Mucosa of descending colon (tissue), 3 donors: ENCODE measurements at regions not wholly inside any gene's neighbourhood (a gene's known extent, or its start where the extent isn't known, plus 50 kb on each side); places are given as distances from the start of the nearest gene placed in this dataset.
A peak's percentile ranks its signal among the peaks of the same experiment; 100 is the strongest.

Source experiments
- ATAC-seq: fragments of 200-7000 bp; cut with Tn5 transposase; one replicate; pipeline ENCODE4 v1.9.1; 2020; ENCODE audit warnings: mild to moderate bottlenecking, moderate library complexity
- DNase-seq, 3 donors: peaks; one replicate each; pipeline ENCODE4 v3.0.0-alpha.2; 2020
- H3K36me3 ChIP-seq: fragments of 200-600 bp; one replicate; pipeline ENCODE4 v1.8.0; 2021; ENCODE audit warnings: low read depth, mild to moderate bottlenecking
- H3K4me1 ChIP-seq: fragments of 200-600 bp; one replicate; pipeline ENCODE4 v1.8.0; 2021; ENCODE audit warnings: low read depth, mild to moderate bottlenecking
- H3K4me3 ChIP-seq: fragments of 200-600 bp; one replicate; pipeline ENCODE4 v1.8.0; 2021; ENCODE audit warnings: mild to moderate bottlenecking
- H3K9me3 ChIP-seq: fragments of 200-600 bp; one replicate; pipeline ENCODE4 v1.8.0; 2021; ENCODE audit warnings: mild to moderate bottlenecking
- intact Hi-C, 2 donors: fragments of 100-400 bp; cut with DNase I in 1 of 2; cut with micrococcal nuclease in 1 of 2; formaldehyde crosslinking; loops; one replicate each; pipeline versions ENCODE4 v1.11.0 to v1.11.1; 2022; cut with DNase I, micrococcal nuclease
- TF ChIP-seq, protein P1 (sequence below): fragments of 200-600 bp; IDR thresholded peaks from one replicate; pipeline ENCODE4 v1.8.0; 2022; ENCODE audit warnings: antibody characterized with exemption, mild to moderate bottlenecking
- donor health status: DM: no; HTN: no; CAD: no; lungs with moderate emphysema.
- donor health status: DM: no; HTN: no; CAD: no.
- donor health status: DM: no; HTN: yes; CAD: no.

DNA sequence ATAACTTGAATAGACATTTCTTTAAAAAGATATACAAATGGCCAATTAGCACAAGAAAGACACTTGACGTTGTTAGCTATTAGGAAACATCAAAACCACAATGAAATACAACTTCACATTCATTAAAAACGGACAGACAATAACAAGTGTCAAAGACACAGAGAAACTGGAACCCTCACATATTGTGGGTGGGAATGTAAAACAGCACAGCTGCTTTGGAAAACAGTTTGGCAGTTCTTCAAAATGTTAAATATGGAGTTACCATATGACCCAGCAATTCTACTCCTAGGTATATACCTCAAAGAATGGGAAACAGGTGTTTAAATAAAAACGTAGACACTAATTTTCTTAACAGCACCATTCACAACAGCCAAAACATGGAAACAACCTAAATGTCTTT lies 100.5 kb upstream of the SLC22A23 start:
- DNase-seq (no peak), ATAC-seq (no peak)
- Histone ChIP-seq H3K9me3 (no peaks in the 10 kb centered on the region), H3K4me3 (no peak overlapping the region), H3K4me1 (no peaks in the 10 kb centered on the region), H3K36me3 (no peaks in the 10 kb centered on the region)
- intact Hi-C loops: no loop called here
- TF ChIP-seq, protein P1, sequence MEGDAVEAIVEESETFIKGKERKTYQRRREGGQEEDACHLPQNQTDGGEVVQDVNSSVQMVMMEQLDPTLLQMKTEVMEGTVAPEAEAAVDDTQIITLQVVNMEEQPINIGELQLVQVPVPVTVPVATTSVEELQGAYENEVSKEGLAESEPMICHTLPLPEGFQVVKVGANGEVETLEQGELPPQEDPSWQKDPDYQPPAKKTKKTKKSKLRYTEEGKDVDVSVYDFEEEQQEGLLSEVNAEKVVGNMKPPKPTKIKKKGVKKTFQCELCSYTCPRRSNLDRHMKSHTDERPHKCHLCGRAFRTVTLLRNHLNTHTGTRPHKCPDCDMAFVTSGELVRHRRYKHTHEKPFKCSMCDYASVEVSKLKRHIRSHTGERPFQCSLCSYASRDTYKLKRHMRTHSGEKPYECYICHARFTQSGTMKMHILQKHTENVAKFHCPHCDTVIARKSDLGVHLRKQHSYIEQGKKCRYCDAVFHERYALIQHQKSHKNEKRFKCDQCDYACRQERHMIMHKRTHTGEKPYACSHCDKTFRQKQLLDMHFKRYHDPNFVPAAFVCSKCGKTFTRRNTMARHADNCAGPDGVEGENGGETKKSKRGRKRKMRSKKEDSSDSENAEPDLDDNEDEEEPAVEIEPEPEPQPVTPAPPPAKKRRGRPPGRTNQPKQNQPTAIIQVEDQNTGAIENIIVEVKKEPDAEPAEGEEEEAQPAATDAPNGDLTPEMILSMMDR: no peak

DNA sequence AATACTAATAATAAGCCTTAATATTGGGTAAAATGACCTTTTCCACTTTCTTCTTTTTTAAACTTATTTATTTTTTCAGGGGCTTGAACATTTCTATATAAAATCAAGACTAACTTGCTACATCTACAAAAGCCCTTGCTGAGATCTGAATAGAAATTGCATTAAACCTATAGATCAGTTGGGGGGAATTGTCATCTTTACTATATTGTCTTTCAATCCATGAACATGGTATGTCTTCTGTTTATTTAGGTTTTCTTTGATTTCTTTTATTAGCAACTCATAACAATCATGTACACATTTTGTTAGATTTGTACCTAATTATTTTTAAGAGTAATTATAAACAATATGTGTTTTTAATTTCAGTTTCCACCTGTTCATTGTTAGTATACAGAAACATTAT lies 96.4 kb upstream of the SLC22A23 start:
- no peak for DNase-seq
- H3K4me3 ChIP-seq: no peak overlapping the region
- intact Hi-C loops: no loop called here

DNA sequence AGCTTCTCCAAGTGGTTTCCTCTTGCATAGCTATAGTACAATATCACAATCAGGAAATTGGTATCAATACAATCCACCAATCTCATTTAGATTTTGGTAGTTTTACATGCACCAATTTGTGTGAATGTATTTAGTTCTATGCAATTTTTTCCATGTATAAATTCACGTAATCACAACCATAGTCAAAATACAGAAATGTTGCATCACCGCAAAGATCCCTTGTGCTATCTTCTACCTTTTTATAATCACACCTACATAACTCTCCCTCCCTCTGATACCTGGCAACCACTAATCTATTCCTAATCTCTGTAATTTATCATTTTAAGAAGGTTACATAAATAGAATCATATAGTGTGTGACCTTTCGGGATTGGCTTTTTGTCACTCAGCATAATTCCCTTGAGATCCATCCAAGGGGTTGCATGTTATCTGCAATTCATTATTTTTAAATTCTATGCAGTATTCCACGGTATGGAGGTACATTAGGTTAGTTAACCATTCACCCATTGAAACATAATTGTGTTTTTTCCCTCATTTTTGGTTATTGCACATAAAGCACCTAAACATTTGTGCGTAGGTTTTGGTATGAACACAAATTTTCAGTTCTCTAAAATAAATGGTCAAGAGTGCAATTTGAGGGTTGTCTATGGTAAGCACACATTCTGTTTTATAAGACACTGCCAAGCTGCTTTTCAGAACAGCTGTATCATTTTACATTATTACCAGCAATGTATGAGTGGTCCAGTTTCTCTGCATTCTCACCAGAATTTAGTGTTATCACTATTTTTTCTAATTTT lies 95.1 kb upstream of the SLC22A23 start:
- no peak overlapping the region for H3K4me3 ChIP-seq
- no peaks in the 10 kb centered on the region for H3K9me3 ChIP-seq
- TF ChIP-seq, protein P1: no peak
- peaks cover 4% of the 10 kb centered on the region for H3K4me1 ChIP-seq
- ATAC-seq (no peak), DNase-seq (no peak)
- intact Hi-C loops: no loop called here
- H3K36me3 ChIP-seq: no peaks in the 10 kb centered on the region

More for the DNA sequence above, 96.4 kb upstream of the SLC22A23 start:
- ATAC-seq: no peak
- Histone ChIP-seq H3K36me3 (no peaks in the 10 kb centered on the region), H3K9me3 (no peaks in the 10 kb centered on the region), H3K4me1 (no peaks in the 10 kb centered on the region)
- TF ChIP-seq, protein P1: no peak

DNA sequence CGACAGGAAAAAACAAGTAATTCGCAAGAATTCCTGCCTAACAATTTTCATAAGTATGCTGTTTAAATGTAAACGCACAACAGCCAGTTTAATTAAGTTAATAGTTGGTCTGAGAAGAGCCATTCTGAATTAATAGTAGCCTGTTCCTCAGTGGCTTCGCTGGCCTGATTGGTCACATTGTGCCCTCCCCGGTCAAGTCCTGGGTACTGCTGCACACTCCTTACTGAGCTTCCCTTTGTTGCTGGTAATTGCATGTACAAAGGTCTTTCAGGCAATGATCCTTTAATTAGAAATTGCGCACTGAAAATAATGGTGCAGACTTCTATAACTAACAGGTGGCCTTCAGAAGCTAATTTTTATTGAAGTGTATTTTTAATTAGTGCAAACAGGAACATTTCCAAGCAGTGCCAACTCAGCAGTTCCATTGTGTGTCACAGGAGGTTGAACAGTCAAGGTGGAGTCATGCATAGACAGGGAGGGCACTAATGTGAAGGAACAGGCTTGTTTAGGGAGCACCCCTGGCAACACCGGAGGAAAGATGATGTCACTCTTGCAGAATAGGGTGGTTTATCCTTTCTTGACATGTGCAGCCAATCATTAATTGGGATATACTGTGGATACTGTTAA lies 92.6 kb upstream of the SLC22A23 start:
- DNase-seq: no peak
- intact Hi-C loops: no loop called here

DNA sequence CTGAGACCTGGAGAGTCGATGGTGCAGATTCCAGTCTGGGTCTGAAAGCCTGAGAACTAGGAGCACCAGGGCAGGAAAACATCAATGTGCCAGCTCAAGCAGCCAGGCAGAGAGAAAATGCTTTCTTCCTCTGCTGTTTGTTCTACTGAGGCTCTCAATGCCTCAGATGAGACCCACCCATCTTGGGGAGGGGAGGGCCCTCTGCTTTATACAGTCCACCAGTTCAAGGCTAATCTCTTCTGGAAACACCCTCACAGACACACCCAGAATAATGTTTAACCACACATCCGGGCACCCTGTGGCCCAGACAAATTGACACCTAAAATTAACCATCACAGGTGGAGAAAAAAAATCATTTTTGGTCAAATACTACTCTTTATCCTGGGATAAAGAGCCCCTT lies 89.3 kb upstream of the SLC22A23 start:
- DNase-seq (peak; percentile 56 to 92 (median 70)), ATAC-seq (peak; percentile 90)
- no peak overlapping the region for H3K4me3 ChIP-seq
- H3K4me1 ChIP-seq: peaks cover 20% of the 10 kb centered on the region
- H3K36me3 ChIP-seq: no peaks in the 10 kb centered on the region
- intact Hi-C loops: no loop called here
- H3K9me3 ChIP-seq: no peaks in the 10 kb centered on the region
- TF ChIP-seq, protein P1: no peak

More for the DNA sequence above, 92.6 kb upstream of the SLC22A23 start:
- H3K4me3 ChIP-seq: no peak overlapping the region
- peak; percentile 58 for ATAC-seq
- TF ChIP-seq, protein P1: no peak
- H3K36me3 ChIP-seq: no peaks in the 10 kb centered on the region
- H3K4me1 ChIP-seq: peaks cover 14% of the 10 kb centered on the region
- H3K9me3 ChIP-seq: no peaks in the 10 kb centered on the region
